ENCODE measurements at regions not wholly inside any gene's neighbourhood (a gene's known extent, or its start where the extent isn't known, plus 50 kb on each side); places are given as distances from the start of the nearest gene placed in this dataset.
"Not testable (repeated sequence)": the region's sequence is repeated elsewhere in the genome, so short reads cannot be mapped to it uniquely, and the experiment has no call there.

GRCh38 chr7:49692516-49692915 lies 80.9 kb upstream of the VWC2 start:
- no peak for DNase-seq

GRCh38 chr7:49695971-49696370 lies 77.5 kb upstream of the VWC2 start:
- no peak for DNase-seq

GRCh38 chr7:49700841-49701240 lies 72.6 kb upstream of the VWC2 start:
- no peak for DNase-seq

GRCh38 chr7:49702099-49702498 lies 71.3 kb upstream of the VWC2 start:
- no peak for DNase-seq

- no peak for DNase-seq
These were observed 70.1 kb upstream of the VWC2 start for GRCh38 chr7:49703337-49703736.

- no peak for DNase-seq
These were observed 69.6 kb upstream of the VWC2 start for GRCh38 chr7:49703881-49704280.

GRCh38 chr7:49706106-49706505 lies 67.3 kb upstream of the VWC2 start:
- DNase-seq, result no peak

GRCh38 chr7:49707891-49708290 lies 65.5 kb upstream of the VWC2 start:
- DNase-seq, result no peak

- DNase-seq, result no peak
These were observed 64.8 kb upstream of the VWC2 start for GRCh38 chr7:49708590-49708989.

GRCh38 chr7:49711072-49711723 lies 62.2 kb upstream of the VWC2 start:
- DNase-seq, result not testable (repeated sequence)

GRCh38 chr7:49714182-49714581 lies 59.3 kb upstream of the VWC2 start:
- DNase-seq, result no peak

GRCh38 chr7:49715486-49715885 lies 58.0 kb upstream of the VWC2 start:
- DNase-seq, result no peak

GRCh38 chr7:49717547-49717946 lies 55.9 kb upstream of the VWC2 start:
- no peak for DNase-seq

- DNase-seq, result no peak
These were observed 54.7 kb upstream of the VWC2 start for GRCh38 chr7:49718760-49719159.

- no peak for DNase-seq
These were observed 52.0 kb upstream of the VWC2 start for GRCh38 chr7:49721441-49721840.

Data from fibroblast of skin of scalp (primary cell).